HEK293 (cell line): ENCODE measurements at regions not wholly inside any gene's neighbourhood (a gene's known extent, or its start where the extent isn't known, plus 50 kb on each side); places are given as distances from the start of the nearest gene placed in this dataset.

Experiments
- CTCF ChIP-seq: fragments of 450-650 bp; formaldehyde crosslinking; IDR thresholded peaks from 2 replicates; pipeline ENCODE4 v1.5.1; 2016; ENCODE audit warnings: missing biosample characterization, missing genetic modification characterization
- KLF16 ChIP-seq: fragments of 450-650 bp; formaldehyde crosslinking; IDR thresholded peaks from 2 replicates; pipeline ENCODE4 v1.5.1; 2017; ENCODE audit warnings: missing biosample characterization, missing genetic modification characterization
- OSR2 ChIP-seq: fragments of 450-650 bp; formaldehyde crosslinking; IDR thresholded peaks from 2 replicates; pipeline ENCODE4 v1.5.1; 2016; ENCODE audit warnings: missing biosample characterization, missing genetic modification characterization
- TSHZ1 ChIP-seq: fragments of 450-650 bp; formaldehyde crosslinking; IDR thresholded peaks from 2 replicates; pipeline ENCODE4 v1.5.1; 2016; ENCODE audit warnings: missing biosample characterization, missing genetic modification characterization, borderline replicate concordance
- YY1 ChIP-seq: fragments of 450-650 bp; formaldehyde crosslinking; IDR thresholded peaks from 2 replicates; pipeline ENCODE4 v1.5.1; 2018; ENCODE audit warnings: missing biosample characterization, missing genetic modification characterization
- ZBTB7A ChIP-seq: fragments of 450-650 bp; formaldehyde crosslinking; IDR thresholded peaks from 2 replicates; pipeline ENCODE4 v1.5.1; 2016; ENCODE audit warnings: low read depth, missing biosample characterization, missing genetic modification characterization
- ZNF138 ChIP-seq: fragments of 450-650 bp; formaldehyde crosslinking; IDR thresholded peaks from 2 replicates; pipeline ENCODE4 v1.5.1; 2016; ENCODE audit warnings: missing biosample characterization, missing genetic modification characterization, borderline replicate concordance
- ZNF175 ChIP-seq: fragments of 450-650 bp; formaldehyde crosslinking; IDR thresholded peaks from 2 replicates; pipeline ENCODE4 v1.5.1; 2016; ENCODE audit warnings: missing biosample characterization, missing genetic modification characterization
- ZNF223 ChIP-seq: fragments of 450-650 bp; formaldehyde crosslinking; IDR thresholded peaks from 2 replicates; pipeline ENCODE4 v1.5.1; 2016; ENCODE audit warnings: missing biosample characterization, missing genetic modification characterization
- ZNF274 ChIP-seq, 2 experiments: fragments of 200-500 bp in 1 of 2; fragments of 450-650 bp in 1 of 2; sonication (Bioruptor generic) in 1 of 2; formaldehyde crosslinking in 1 of 2; IDR thresholded peaks; 2 replicates each; pipeline versions ENCODE4 v1.5.1 to v1.6.1; 2014 to 2016; ENCODE audit warnings: borderline replicate concordance in 1 of 2, inconsistent platforms in 1 of 2, low read length in 1 of 2, missing biosample characterization in 1 of 2, missing genetic modification characterization in 1 of 2
- ZNF596 ChIP-seq: fragments of 450-650 bp; IDR thresholded peaks from 2 replicates; pipeline ENCODE4 v1.5.0; 2018; ENCODE audit warnings: missing biosample characterization, mild to moderate bottlenecking, missing genetic modification characterization, moderate library complexity
- ZNF664 ChIP-seq: fragments of 450-650 bp; formaldehyde crosslinking; IDR thresholded peaks from 2 replicates; pipeline ENCODE4 v1.5.1; 2016; ENCODE audit warnings: missing biosample characterization, missing genetic modification characterization
- ZNF670 ChIP-seq: fragments of 450-650 bp; formaldehyde crosslinking; IDR thresholded peaks from 2 replicates; pipeline ENCODE4 v1.5.1; 2016; ENCODE audit warnings: missing biosample characterization, missing genetic modification characterization, low read depth
- ZSCAN23 ChIP-seq: fragments of 450-650 bp; formaldehyde crosslinking; IDR thresholded peaks from 2 replicates; pipeline ENCODE4 v1.5.1; 2016; ENCODE audit warnings: missing biosample characterization, missing genetic modification characterization

DNA sequence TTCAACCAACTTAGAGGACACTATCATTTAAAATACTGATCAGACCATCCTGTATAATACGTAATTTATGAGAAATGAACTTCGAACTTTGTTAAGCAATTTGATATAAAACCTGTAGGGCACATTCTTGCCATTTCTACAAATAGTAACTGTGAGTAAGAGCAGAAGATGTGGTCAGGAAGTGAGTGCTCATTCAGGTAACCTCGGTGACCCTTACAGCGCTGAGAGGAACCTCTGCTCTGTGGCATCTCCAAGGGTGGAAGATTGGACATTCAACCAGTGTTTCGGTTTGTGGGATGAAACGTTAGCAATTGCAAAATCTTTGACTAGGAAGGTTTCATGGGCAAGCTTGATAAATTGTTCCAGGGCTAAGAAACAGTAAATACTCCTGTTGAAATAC lies 194.8 kb upstream of the IRX2 start:
- TF ChIP-seq KLF16 (no peak), ZNF223 (tag by site-specific recombination) (no peak), ZNF664 (tag by site-specific recombination) (no peak), ZNF175 (no peak), ZNF596 (tag by site-specific recombination) (no peak), YY1 (tag by site-specific recombination) (no peak), CTCF (tag by site-specific recombination) (no peak), ZNF138 (tag by site-specific recombination) (no peak), OSR2 (tag by site-specific recombination) (no peak), ZBTB7A (tag by site-specific recombination) (no peak), TSHZ1 (tag by site-specific recombination) (no peak), ZNF274 (IDR thresholded peaks at IDR 0.05; ENCODE audit: low read length) (no peak), ZNF274 (tag by site-specific recombination; IDR thresholded peaks at IDR 0.05; ENCODE audit: borderline replicate concordance) (no peak), ZSCAN23 (no peak), ZNF670 (no peak)
